ENCODE measurements at regions not wholly inside any gene's neighbourhood (a gene's known extent, or its start where the extent isn't known, plus 50 kb on each side); places are given as distances from the start of the nearest gene placed in this dataset.

GRCh38 chr9:82334286-82334685 is 345.7 kb downstream of the SPATA31D1 start:
- intact Hi-C loops (cut with DNase I): no loop called here
- Histone ChIP-seq H3K27ac (no peak overlapping the region), H3K27me3 (no peaks in the 10 kb centered on the region), H3K4me3 (no peak overlapping the region), H3K36me3 (no peaks in the 10 kb centered on the region), H3K4me1 (peaks cover 0 to 14% (median 7%) of the 10 kb centered on the region in 4 donors), H3K9me3 (no peaks in the 10 kb centered on the region)
- no peak for TF ChIP-seq EP300 (IDR thresholded peaks at IDR 0.05)
- TF ChIP-seq POLR2A (IDR thresholded peaks at IDR 0.05): no peak
- no peak for TF ChIP-seq CTCF (IDR thresholded peaks at IDR 0.05)
- TF ChIP-seq POLR2AphosphoS5 (IDR thresholded peaks at IDR 0.05): no peak
- DNase-seq: no peak

- Histone ChIP-seq H3K4me3 (no peak overlapping the region), H3K27me3 (no peaks in the 10 kb centered on the region), H3K9me3 (no peaks in the 10 kb centered on the region), H3K27ac (no peak overlapping the region), H3K36me3 (no peaks in the 10 kb centered on the region), H3K4me1 (peaks cover 0 to 6% (median 0%) of the 10 kb centered on the region in 4 donors)
- no peak for TF ChIP-seq POLR2AphosphoS5 (IDR thresholded peaks at IDR 0.05)
- no peak for TF ChIP-seq EP300 (IDR thresholded peaks at IDR 0.05)
- no peak for TF ChIP-seq POLR2A (IDR thresholded peaks at IDR 0.05)
- TF ChIP-seq CTCF (IDR thresholded peaks at IDR 0.05): no peak
- intact Hi-C loops (cut with DNase I): no loop called here
- no peak for DNase-seq
Measured at GRCh38 chr9:82337351-82337750, 348.8 kb downstream of the SPATA31D1 start.

GRCh38 chr9:82342046-82342445 is 353.5 kb downstream of the SPATA31D1 start:
- TF ChIP-seq CTCF (IDR thresholded peaks at IDR 0.05): no peak
- no peaks in the 10 kb centered on the region for H3K36me3 ChIP-seq
- intact Hi-C loops (cut with DNase I): no loop called here
- peaks cover 0 to 8% (median under 1%) of the 10 kb centered on the region in 4 donors for H3K9me3 ChIP-seq
- 64 to 87% methylated on average over 2 of the region's 2 CpGs for WGBS, 2 donors
- H3K27me3 ChIP-seq: no peaks in the 10 kb centered on the region
- no peak overlapping the region for H3K27ac ChIP-seq
- H3K4me1 ChIP-seq: no peaks in the 10 kb centered on the region
- H3K4me3 ChIP-seq: no peak overlapping the region
- no peak for DNase-seq

DNA sequence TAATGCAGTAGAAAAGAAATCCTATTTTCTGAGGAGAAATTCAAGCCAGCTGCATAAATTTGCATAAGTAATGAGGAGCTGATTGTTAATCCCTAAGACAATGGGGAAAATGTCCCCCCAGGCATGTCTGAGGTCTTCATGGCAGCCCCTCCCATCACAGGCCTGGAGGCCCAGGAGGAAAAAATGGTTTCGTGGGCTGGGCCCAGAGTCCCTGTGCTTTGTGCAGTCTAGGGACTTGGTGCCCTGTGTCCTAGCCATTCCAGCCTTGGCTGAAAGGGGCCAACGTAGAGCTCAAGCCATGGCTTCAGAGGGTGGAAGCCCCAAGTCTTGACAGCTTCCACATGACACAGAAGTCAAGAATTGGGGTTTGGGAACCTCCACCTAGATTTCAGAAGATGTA is 357.5 kb downstream of the SPATA31D1 start:
- 69 to 72% methylated on average over 2 of the region's 2 CpGs for WGBS, 2 donors
- Histone ChIP-seq H3K27ac (no peak overlapping the region), H3K27me3 (no peaks in the 10 kb centered on the region), H3K36me3 (no peaks in the 10 kb centered on the region), H3K9me3 (peaks cover 0 to 8% (median 2%) of the 10 kb centered on the region in 4 donors), H3K4me3 (no peak overlapping the region), H3K4me1 (no peaks in the 10 kb centered on the region)
- TF ChIP-seq EP300 (IDR thresholded peaks at IDR 0.05) (no peak), CTCF (IDR thresholded peaks at IDR 0.05) (no peak), POLR2AphosphoS5 (IDR thresholded peaks at IDR 0.05) (no peak), POLR2A (IDR thresholded peaks at IDR 0.05) (no peak)
- intact Hi-C loops (cut with DNase I): no loop called here
- DNase-seq: no peak

DNA sequence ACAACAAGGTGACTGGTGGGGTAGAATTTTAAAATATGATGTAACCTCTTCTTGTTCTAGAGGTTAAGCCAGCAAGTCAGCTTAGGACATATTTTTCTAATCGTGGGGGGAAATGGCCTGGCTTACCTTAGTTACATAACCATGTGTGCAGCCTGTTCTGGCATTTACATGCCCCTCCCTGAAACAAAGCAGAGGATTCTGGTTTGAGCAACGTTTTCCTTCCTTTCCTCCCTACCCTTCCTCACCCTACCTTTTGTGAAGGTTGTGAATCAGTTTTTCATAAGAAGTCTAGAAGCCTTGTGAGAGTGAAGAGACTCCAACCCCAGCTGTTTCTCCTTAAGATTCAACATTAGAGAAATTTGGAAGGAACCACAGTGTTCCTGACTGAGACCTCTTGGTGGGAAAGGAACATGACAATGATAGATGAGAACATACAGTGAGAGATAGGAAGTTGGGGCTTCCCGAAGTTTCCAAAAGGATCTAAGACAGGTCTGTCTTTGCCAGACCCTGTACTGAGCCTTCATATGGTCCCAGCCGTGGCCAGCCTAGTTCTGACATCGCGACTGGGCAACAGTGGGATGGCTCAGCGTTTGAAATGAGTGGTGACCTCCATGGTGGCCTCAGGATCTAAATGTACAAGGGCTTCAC is 365.2 kb downstream of the SPATA31D1 start:
- Histone ChIP-seq H3K9me3 (no peaks in the 10 kb centered on the region), H3K36me3 (no peaks in the 10 kb centered on the region), H3K4me3 (no peak overlapping the region), H3K27ac (no peak overlapping the region), H3K4me1 (no peaks in the 10 kb centered on the region), H3K27me3 (no peaks in the 10 kb centered on the region)
- intact Hi-C loops (cut with DNase I): no loop called here
- no peak for DNase-seq
- no peak for TF ChIP-seq CTCF (IDR thresholded peaks at IDR 0.05)
- TF ChIP-seq POLR2A (IDR thresholded peaks at IDR 0.05): no peak
- no peak for TF ChIP-seq EP300 (IDR thresholded peaks at IDR 0.05)
- TF ChIP-seq POLR2AphosphoS5 (IDR thresholded peaks at IDR 0.05): no peak
- 83 to 87% methylated on average over 7 of the region's 7 CpGs for WGBS, 2 donors
